Transverse colon (tissue), 4 donors: ENCODE measurements at regions not wholly inside any gene's neighbourhood (a gene's known extent, or its start where the extent isn't known, plus 50 kb on each side); places are given as distances from the start of the nearest gene placed in this dataset.

Experiments
- EP300 ChIP-seq: sonication (generic); formaldehyde crosslinking; IDR thresholded peaks from one replicate; pipeline ENCODE4 v1.6.1; 2017; ENCODE audit warnings: antibody characterized with exemption, low read depth
- POLR2A ChIP-seq: fragments of 450-650 bp; IDR thresholded peaks from one replicate; pipeline ENCODE4 v1.6.1; 2016; ENCODE audit warnings: antibody characterized with exemption, mild to moderate bottlenecking, moderate library complexity
- POLR2AphosphoS5 ChIP-seq, 3 donors: sonication (generic); formaldehyde crosslinking; IDR thresholded peaks; one replicate each; pipeline ENCODE4 v1.6.1; 2016; ENCODE audit warnings: antibody characterized with exemption in 3 of 3
- TF ChIP-seq, protein P1 (sequence below), 5 experiments: fragments of 200-600 bp in 3 of 5; fragments of 450-650 bp in 2 of 5; sonication (generic) in 3 of 5; IDR thresholded peaks; 1 replicate in 2 of 5; 2 replicates in 3 of 5; pipeline ENCODE4 v1.5.1; 2016 to 2017; ENCODE audit warnings: antibody characterized with exemption in 5 of 5, inconsistent platforms in 3 of 5, mild to moderate bottlenecking in 2 of 5, moderate library complexity in 1 of 5

DNA sequence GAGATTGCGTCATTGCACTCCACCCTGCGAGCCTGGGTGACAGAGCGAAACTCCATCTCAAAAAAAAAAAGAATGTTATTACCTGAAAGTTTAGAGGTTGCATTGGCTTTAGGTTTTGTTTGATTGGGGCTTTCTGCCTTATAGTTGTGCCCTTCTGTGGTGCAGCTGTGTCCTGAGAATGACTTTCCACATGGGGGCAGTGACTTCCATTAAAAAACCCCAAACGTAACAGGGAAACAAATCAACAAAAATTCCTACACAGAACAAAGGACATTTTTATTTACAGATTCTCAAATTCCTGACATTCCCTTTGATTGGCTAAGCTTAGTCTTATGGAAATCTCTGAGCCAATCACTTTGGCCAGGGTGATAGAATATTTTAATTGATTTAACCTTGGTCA lies 154.1 kb upstream of the GPR149 start:
- TF ChIP-seq, protein P1, sequence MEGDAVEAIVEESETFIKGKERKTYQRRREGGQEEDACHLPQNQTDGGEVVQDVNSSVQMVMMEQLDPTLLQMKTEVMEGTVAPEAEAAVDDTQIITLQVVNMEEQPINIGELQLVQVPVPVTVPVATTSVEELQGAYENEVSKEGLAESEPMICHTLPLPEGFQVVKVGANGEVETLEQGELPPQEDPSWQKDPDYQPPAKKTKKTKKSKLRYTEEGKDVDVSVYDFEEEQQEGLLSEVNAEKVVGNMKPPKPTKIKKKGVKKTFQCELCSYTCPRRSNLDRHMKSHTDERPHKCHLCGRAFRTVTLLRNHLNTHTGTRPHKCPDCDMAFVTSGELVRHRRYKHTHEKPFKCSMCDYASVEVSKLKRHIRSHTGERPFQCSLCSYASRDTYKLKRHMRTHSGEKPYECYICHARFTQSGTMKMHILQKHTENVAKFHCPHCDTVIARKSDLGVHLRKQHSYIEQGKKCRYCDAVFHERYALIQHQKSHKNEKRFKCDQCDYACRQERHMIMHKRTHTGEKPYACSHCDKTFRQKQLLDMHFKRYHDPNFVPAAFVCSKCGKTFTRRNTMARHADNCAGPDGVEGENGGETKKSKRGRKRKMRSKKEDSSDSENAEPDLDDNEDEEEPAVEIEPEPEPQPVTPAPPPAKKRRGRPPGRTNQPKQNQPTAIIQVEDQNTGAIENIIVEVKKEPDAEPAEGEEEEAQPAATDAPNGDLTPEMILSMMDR (IDR thresholded peaks at IDR 0.05), result no peak
- TF ChIP-seq POLR2A (no peak), POLR2AphosphoS5 (IDR thresholded peaks at IDR 0.05) (no peak), EP300 (no peak)
